ENCODE measurements at regions not wholly inside any gene's neighbourhood (a gene's known extent, or its start where the extent isn't known, plus 50 kb on each side); places are given as distances from the start of the nearest gene placed in this dataset.

GRCh38 chr15:31275331-31276262 lies 51.0 kb upstream of the KLF13 start:
- ATAC-seq = no peak
- no peak for DNase-seq
- Mint-ChIP-seq H3K27ac (no peak overlapping the region), H3K27me3 (no peaks in the 10 kb centered on the region), H3K4me1 (peaks cover 19% of the 10 kb centered on the region), H3K36me3 (ENCODE audit: low read depth) (no peaks in the 10 kb centered on the region), H3K4me3 (no peak overlapping the region)
- H3K9me3 ChIP-seq (ENCODE audit: control insufficient read depth, low read length, poor library complexity, severe bottlenecking) = no peaks in the 10 kb centered on the region

- Mint-ChIP-seq H3K36me3 (ENCODE audit: low read depth) (no peaks in the 10 kb centered on the region), H3K27me3 (no peaks in the 10 kb centered on the region), H3K4me3 (no peak overlapping the region), H3K27ac (no peak overlapping the region), H3K4me1 (peaks cover 19% of the 10 kb centered on the region)
- H3K9me3 ChIP-seq (ENCODE audit: control insufficient read depth, low read length, poor library complexity, severe bottlenecking) = no peaks in the 10 kb centered on the region
- ATAC-seq (no peak), DNase-seq (no peak)
Measured at GRCh38 chr15:31276596-31277298, 49.9 kb upstream of the KLF13 start.
